Fibroblast of peridontal ligament (primary cell): ENCODE measurements at regions not wholly inside any gene's neighbourhood (a gene's known extent, or its start where the extent isn't known, plus 50 kb on each side); places are given as distances from the start of the nearest gene placed in this dataset.
"Not testable (repeated sequence)": the region's sequence is repeated elsewhere in the genome, so short reads cannot be mapped to it uniquely, and the experiment has no call there.

ENCODE experiments used
- DNase-seq: peaks from one replicate; pipeline ENCODE4 v3.0.0-alpha.2; 2010; ENCODE audit errors: extremely low read depth

DNA sequence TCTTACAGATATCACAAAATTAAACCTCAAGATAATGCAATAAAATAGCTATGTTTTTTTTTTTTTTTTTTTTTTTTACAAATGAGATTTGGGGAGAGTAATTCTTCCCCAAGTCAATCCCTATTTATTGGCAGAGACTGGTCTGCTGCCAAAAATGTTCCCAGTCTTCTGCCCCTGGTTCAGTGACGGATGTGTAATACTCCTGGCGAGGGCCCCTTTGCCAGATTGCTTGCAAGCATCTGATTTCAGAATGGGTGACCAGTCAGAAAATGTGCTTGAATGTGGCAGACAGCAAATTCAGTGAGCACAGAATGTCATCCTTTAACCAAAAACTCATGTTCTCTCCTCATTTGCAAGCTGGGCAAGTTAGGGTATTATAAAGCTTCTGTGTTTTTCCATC is 363.8 kb upstream of the MTNR1B start:
- DNase-seq = no peak

DNA sequence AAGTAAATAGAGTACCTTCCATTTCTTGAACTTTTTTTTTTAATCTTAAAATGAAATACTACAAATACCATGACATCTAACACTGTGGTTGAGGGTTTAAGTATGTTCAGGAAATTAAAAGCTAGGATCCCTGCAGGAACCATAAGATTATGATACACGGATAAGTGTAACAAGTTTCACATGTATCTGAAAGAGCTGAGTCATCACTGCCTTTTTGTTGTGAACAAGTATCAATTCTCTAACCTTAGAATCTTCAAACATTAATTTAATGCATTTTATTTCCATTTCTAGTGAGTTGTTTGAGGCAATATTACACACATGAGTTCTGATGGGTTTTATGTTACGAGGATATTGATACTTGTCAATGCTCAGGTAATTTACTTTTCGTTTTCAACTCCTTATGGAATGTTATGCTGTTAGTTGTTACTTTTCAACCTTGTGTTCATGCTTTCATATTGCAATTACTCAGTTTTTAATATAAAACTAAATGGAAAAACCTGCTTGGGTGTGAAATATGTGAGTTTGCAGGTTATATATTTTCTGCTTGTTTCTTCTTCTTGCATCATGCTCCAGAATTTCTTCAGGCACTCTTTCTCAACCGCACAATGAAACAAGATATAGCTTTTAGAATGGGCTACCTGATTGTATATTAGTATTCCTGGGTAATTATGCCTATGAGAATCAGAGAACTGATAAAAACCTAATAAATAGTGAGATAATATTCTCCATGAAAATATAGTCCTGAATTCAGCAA is 361.3 kb upstream of the MTNR1B start:
- DNase-seq = no peak

DNA sequence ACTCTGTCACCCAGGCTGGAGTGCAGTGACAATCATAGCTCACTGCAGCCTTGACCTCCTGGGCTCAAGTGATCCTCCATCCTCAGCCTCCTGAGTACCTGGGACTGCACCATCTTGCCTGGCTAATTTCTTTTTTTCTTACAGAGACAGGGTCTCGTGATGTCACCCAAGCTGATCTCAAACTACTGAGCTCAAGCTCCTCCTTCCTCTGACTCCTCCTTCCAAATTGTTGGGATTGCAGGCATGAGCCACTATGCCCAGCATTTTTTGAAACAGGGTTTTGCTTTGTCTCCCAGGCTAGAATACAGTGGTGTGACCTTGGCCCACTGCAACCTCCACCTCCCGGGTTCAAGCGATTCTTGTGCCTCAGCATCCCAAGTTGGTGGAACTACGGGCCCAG is 358.3 kb upstream of the MTNR1B start:
- DNase-seq = no peak

DNA sequence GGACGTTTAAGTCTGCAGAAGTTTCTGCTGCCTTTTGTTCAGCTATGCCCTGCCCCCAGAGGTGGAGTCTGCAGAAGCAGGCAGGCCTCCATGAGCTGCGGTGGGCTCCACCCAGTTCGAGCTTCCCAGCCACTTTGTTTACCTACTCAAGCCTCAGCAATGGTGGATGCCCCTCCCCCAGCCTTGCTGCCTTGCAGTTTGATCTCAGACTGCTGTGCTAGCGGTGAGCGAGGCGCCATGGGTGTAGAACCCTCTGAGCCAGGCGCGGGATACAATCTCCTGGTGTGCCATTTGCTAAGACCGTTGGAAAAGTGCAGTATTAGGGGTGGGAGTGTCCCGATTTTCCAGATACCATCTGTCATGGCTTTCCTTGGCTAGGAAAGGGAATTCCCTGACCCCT is 351.4 kb upstream of the MTNR1B start:
- DNase-seq = not testable (repeated sequence)

DNA sequence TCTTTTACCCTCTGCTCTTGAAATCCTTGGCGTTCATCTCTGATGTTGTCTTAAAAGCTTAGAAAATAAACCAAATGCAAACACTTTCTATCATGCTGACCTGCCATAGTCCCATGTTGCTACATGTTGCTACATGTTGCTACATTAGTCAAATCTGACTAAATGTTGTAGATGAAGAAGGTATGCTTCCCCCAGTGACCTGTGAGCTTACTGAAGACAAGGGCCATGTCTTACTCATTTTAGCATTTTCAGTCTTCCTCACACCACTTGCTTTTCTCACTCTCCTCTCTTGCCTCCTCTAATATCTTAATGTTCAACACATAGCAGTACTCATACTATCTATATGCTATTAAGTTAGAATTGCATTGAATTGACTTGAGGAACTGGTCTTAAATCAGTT is 346.4 kb upstream of the MTNR1B start:
- no peak for DNase-seq

DNA sequence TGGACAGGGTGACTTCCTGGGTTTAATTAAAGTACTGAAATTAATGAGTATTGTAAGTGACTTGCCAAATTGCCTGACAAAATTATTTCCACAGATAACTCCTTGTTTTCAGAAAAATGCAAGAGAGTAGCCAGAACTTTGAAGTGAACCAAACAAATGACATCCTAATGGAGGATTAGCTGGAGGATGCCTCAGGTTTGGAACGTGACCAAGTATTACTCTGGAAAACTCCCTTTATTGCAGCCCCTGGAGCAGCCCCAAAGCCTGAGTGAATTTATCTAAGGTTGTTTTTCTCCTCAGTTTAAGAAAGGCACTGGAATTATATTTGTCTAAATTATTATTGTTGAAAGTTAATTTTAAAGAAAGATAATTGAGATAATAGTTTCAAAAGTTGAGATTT is 343.6 kb upstream of the MTNR1B start:
- no peak for DNase-seq

DNA sequence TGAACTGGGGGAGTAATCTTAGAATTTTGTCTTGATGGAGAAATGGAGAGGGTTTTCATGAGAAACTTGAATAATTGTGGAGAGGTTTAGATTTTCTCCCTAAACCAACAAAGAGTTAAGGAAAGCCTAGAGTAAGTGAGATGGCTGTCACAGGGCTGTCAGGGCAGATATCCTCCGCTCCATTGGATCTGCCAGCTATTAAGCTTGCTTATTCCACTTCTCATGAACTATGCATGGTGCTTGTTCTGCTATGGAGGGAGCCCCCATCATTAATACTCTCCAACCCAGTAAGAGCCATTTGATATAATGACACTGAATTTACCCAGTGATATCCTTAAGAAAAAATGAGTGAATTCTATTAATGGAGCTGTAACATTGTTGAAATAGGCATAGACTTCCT is 342.8 kb upstream of the MTNR1B start:
- no peak for DNase-seq

DNA sequence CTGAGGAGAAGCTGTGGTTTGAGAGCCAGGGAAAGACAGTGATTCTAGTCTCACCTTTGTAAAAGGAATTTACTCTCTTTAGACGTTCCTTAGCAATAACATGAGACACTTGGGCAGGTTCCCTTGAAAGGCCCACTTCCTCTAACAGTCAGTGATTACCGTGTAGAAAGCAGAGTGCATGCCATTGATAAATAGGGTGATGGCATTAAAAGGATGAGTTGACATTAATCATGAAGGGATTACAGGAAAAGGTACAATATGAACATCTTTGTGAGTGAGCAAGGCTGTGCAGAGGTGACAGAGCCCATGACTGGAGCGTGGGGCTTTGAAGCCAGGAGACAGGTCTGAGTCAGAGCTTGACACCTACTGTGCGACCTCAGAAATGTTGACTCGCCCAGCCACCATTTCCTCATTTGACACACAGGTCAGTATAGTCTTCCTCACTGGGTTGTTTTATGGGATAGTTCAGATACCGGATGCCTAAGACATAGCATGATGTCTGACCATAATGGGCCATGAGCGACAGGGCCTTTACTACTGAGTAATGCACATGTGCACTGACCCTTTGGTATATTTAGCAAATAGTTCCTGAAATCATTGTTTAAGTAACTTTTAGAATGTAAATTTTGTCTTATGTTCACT is 341.7 kb upstream of the MTNR1B start:
- DNase-seq = no peak

DNA sequence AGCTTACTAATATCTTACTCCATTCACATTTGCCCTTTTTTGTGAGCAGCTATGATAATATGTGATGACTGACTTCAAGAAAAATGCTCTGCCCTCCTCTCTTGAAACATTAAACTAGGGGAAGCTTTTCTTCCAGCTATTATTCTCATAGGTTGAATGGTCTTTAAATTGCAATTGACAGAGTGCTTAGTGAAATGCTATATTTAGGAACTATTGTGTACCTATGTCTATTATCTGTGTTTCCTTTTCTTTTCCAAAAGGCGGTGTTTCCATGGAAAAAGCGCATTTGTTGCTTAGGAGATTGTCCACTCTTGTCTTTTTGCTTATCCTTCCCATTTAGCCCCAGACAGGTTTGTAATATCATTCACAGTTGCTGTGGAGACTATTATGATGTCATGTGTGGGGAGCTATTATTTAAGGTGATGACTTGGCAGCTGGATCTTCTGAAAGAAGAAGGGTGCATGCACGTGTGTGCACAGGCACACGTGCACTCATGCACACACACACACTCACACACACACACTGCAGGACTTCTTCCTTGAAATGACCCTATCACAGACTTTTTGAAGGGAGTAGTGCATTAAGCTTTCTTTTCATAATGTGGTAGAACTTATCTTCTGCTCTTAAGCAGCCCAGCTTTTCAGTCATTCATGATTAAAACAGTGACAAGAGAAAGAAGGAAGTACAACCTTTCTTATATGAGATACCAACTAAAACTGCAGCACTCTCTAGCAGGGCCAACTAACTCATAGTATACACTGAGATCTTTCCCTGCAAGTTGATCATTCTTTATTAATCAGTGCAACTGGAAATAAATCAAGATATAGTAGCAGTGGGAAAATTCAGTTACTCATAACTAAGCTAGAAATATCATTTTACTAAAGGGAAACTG is 340.8 kb upstream of the MTNR1B start:
- no peak for DNase-seq

DNA sequence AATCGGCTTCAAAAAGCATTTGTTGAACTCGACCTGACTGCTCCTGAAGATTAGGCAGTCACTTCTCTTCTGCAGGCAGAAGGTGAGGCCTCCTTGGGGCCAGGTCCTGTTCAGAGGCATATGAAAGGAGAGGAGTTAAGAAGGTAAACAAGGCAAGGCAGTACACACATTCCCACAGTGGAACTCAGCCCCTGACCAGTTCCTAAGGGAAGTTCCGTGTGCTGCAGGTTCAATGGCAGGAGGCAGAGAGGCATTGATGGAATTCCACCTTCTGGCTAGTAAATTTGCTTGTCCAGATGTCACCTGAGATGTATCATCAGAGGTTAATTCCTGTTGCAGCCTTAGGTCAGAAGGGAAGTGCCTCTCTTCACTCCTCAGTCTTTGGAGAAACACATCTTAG is 337.0 kb upstream of the MTNR1B start:
- DNase-seq = no peak

DNA sequence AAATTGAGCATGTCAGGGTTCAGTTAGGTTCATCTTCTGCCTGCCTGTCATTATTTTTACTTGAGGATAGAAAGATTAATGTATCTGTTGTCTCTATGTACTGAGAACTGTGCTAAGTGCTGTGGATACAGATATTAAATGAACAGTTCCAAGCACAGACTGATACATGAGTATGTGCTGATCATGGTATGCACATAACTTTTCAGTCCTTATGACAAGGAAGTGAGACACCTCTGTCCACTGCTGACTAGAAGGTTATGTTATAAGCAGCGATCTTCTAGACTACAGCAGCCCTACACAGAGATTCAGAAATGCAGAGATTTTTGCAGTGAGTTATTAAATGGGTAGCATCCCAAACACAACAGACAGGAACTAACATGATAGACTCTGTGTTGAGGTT is 335.6 kb upstream of the MTNR1B start:
- DNase-seq = no peak

DNA sequence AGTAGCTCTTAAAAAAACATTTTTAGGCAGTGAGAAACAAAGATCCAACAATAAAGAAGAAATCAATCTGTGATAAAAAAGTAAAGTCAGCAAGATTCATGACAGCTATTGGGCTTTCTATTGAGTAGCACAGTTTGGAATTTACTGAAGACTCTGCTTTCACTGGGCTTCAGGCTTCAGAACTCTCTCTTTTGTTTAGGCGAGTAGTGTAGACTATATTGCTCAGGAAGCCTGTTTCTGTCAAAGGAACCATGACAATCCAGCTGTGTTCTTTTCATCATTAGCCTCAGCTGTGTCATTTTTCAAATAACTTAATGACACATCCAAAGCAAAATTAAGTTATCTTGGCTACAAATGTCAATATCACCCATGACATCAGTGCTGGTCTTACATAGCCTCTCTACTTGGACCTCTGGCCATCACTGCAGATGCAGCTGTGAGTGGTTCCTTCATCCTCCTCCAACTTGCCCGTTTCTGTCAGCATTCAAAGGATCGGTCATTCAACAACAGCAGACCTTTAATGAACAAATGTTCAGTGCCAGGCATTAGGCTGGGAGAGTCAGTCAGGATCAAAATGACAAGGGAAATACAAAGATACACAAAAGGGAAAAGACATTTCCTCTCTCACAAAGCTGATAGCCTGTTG is 332.8 kb upstream of the MTNR1B start:
- no peak for DNase-seq

DNA sequence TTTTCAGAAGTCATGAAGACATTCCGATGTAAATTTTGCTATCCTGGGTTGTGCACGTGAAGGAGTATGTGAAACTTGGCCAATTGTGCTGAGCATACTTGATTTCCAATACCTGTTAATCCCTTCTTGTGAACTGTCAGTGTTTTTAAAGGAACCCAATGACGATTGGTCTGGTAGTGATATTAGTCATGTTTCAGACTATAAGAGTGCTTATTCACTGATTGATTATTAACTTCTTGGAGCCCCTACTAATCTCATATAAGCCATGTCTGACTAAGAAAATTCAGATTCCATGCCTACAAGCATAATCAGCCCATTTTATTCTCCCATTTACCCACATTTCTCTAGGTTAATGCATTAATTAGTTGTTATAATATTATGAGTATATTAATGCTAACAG is 330.8 kb upstream of the MTNR1B start:
- DNase-seq = no peak

DNA sequence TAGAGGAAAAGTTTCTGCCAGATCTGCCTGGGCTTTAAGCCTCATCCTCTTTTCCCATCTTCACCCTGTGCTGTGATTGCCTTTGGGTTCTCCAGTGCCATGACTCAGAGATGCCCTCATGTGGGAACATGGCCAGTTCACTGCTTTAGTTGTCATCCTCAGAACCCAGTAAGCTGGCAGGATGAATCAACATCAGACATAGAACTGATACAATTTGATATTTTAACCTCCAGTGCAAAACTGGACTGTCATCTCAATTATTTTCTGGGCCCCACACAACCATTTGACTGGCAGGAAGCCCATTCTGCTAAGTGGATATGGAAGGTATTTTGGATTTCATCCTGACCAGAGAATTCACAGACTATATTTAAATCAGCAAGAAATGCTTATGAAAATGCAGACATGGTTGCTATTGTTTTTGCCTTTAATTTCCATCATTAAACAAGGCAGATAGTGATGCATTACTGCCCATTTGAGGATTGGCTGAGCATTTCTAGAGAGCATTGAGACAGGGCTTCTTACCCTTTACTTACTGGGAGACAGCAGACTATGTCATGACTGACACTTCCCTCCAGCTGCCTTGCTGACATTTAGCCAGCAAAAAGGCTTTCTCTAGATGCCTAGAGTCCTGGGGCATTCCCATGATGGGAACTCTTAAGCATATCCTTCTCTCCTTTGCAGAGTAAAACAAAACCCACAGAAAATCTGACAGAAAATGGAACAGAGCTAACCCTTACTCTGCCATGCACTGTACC is 327.1 kb upstream of the MTNR1B start:
- no peak for DNase-seq

DNA sequence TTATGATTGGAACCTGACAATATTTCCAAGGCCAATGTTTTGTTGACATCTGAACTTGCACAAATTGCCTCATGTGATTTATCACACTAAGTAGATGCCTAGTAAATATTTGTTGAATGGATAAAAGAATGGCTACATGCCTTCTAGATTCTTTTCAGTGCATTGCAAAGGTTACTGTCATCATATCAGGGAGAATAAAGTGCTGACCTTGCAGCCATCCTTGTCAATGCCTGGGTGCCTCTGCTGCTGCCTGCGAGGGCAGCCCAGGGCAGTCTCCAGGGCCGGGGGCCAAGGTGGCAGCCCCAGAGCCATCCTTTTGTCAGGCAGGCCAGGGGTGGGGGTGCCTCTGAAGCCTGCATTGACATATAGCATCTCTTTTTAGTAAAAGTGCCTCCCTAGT is 325.6 kb upstream of the MTNR1B start:
- DNase-seq = no peak

DNA sequence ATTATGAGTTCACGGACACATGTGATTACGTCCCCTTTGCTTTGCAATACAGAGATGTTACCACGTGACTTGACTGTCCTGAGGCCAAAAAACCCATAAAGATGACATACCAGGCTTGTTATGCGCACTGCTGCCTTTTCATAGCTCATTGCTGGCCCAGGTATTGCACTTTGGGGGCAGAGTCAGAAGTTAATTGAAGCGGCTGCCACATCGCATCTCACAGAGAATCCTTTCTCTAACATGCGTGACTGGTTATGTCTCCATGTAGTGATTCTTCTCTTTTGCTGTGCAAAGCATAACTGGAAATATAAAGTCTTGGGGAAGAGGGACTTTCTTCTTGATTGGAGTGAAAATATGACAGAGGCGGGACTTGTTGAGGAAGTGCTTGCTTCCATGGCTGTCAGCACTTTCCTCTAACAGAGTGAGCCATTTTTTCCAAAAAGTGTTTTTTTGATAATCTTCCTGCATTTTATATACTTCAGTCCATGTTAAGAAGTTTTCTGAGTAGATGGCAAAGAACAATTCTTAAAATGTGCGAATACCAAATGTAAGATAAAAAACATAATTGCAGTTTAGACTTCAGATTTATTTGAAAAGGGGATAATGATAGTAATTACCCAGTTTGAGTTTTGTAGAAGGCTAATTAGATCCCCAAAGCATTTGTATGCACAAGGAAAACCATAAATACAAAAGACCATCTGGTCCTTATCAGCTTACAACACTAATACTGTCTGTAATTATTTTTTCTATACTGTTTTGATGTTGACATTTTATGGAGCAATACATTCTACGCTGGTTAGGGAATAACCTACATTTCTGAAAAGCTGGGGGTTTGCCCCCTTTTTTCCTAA is 324.6 kb upstream of the MTNR1B start:
- DNase-seq = no peak

DNA sequence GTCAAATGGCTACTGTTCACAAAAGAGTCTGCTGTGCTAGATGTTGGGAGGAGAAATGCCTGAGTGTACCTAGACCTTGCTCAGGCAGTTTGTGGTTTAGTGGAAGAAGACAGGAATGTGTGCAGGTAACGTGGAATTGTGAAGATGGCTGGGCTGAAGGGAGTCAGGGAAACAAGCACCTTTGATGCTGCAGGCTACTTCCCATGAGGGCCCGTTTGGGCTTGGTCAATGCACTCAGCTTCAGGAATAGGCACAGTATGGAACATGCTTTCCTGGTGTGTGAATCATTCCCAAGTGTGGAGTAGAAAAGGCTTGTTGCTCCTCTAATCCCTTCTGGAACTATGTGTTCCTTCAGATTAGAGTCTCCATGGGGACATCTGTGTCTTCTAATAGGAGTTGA is 318.3 kb upstream of the MTNR1B start:
- no peak for DNase-seq

DNA sequence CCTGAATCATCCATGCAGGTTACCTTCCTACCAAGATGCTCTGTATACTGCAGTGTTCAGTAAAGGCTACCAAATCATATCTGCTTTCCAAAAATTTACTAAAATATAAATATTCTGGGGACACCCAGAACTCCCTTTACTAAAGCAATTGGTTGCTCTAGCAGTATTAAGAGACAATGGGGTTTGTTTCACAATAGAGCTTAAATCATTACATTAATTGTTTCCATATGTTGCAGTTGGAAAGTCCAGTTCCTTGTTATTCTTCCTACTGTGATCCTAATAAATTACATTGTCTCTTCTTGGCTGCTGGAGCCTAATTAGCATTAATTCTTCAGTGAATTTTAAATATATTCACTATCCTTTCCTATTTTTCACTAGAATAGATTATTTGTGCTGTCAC is 316.0 kb upstream of the MTNR1B start:
- no peak for DNase-seq

DNA sequence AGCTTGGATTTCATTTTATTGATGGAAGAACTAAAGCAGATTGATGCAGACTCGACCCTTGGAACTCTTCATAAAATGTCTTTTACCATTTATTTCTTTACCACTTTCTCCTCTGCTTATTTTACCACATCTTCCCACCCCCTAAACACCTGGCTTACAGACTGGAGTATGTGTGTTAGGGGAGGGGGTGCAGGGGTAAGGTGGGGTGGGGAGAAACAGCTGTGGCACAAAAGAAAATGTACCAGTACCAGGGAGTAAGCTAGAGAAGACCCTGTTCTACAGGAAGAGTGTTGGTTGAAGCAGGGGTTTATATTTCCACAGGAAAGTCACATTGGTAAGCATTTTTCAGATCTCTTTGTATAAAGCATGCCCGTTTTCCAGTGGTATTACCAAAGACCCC is 312.7 kb upstream of the MTNR1B start:
- no peak for DNase-seq

DNA sequence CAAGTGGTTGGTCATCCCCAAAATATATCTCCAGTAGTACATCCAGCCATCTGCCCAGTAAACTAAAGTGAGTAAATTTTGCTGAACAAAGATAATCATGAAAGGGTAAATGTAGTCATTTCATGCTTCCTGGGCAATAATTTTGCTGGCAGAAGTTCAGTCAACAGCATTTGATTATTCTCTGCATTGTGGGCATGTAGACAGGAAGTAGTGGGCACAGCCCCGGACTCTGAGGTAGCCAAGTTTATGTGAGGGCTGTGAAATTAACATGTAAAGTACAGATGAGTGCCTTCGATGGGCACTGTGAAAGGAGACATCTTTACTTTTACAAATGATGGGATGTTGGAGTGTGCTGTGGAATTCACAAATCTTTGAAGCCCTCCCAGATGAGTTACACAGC is 312.2 kb upstream of the MTNR1B start:
- DNase-seq = no peak

DNA sequence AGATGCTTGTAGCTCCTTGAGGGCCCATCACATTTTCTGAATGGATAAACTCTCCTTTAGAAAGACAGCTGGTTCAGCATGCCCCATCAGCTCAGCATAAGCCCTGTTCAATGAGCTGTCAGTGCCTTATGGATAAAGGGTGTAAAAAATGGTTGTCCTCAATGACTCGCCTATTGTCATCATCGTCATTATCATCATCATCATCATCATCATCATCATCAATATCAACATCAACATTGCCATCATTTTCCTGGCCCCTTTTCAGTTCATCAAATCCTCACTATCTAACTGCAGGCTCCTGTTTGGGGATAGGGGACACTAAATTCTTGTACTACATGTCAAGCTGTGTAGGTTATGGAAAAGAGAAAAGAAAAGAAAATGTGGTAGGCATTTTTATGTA is 310.7 kb upstream of the MTNR1B start:
- no peak for DNase-seq
